Calu3 (cell line): ENCODE measurements at regions not wholly inside any gene's neighbourhood (a gene's known extent, or its start where the extent isn't known, plus 50 kb on each side); places are given as distances from the start of the nearest gene placed in this dataset.

Experiments used
- BruUV-seq: library from RNA; stranded (reverse); fragments of 400-500 nt; replicated peaks from 2 replicates; lab custom pipeline; 2021; lab: Mats Ljungman, UMichigan
- CTCF ChIA-PET: fragments of 300-600 bp; sonication (Branson Sonifier 250); formaldehyde crosslinking; loops from one replicate; lab custom pipeline; 2022; ENCODE audit warnings: antibody characterized with exemption; lab: Charles Lee
- DNase-seq: peaks from one replicate; pipeline ENCODE4 v3.0.0; 2022
- H3K27ac Mint-ChIP-seq: one replicate; pipeline ENCODE4 v1.8.0; 2022; ENCODE audit warnings: mixed read lengths; ENCODE audit not compliant: unreplicated experiment
- H3K27me3 Mint-ChIP-seq: one replicate; pipeline ENCODE4 v1.8.0; 2022; ENCODE audit warnings: mixed read lengths; ENCODE audit not compliant: unreplicated experiment
- H3K36me3 Mint-ChIP-seq: one replicate; pipeline ENCODE4 v1.8.0; 2022; ENCODE audit warnings: mild to moderate bottlenecking, moderate library complexity, mixed read lengths; ENCODE audit not compliant: insufficient read depth, unreplicated experiment
- H3K4me1 Mint-ChIP-seq: one replicate; pipeline ENCODE4 v1.8.0; 2022; ENCODE audit warnings: mild to moderate bottlenecking, low read depth, mixed read lengths; ENCODE audit not compliant: unreplicated experiment
- H3K4me3 Mint-ChIP-seq: one replicate; pipeline ENCODE4 v1.8.0; 2022; ENCODE audit warnings: mild to moderate bottlenecking, low read depth, moderate library complexity, mixed read lengths; ENCODE audit not compliant: unreplicated experiment
- H3K9me3 Mint-ChIP-seq: one replicate; pipeline ENCODE4 v1.8.0; 2022; ENCODE audit warnings: low read depth, mixed read lengths; ENCODE audit not compliant: unreplicated experiment
- CTCF ChIP-seq: fragments of 200-600 bp; IDR thresholded peaks from one replicate; pipeline ENCODE4 v1.8.0; 2022; ENCODE audit warnings: antibody characterized with exemption; ENCODE audit not compliant: unreplicated experiment
- intact Hi-C: fragments of 100-400 bp; cut with micrococcal nuclease; formaldehyde crosslinking; loops from one replicate; pipeline ENCODE4 v1.10.0; 2022; ENCODE audit not compliant: unreplicated experiment

GRCh38 chr3:88263417-88264100 is 113.8 kb downstream of the C3orf38 start:
- peaks cover 8% of the 10 kb centered on the region for H3K4me1 Mint-ChIP-seq
- H3K36me3 Mint-ChIP-seq: no peaks in the 10 kb centered on the region
- no TSS peak for BruUV-seq
- TF ChIP-seq CTCF: no peak
- intact Hi-C loops: no loop called here
- DNase-seq: peak; percentile 22
- no peaks in the 10 kb centered on the region for H3K27me3 Mint-ChIP-seq
- no peaks in the 10 kb centered on the region for H3K9me3 Mint-ChIP-seq
- H3K27ac Mint-ChIP-seq: no peak overlapping the region
- H3K4me3 Mint-ChIP-seq: no peak overlapping the region
- CTCF ChIA-PET: no interaction called here

GRCh38 chr3:88267441-88267840 is 117.7 kb downstream of the C3orf38 start:
- no TSS peak for BruUV-seq
- Mint-ChIP-seq H3K36me3 (no peaks in the 10 kb centered on the region), H3K27me3 (no peaks in the 10 kb centered on the region), H3K4me1 (peaks cover 8% of the 10 kb centered on the region), H3K27ac (no peak overlapping the region), H3K9me3 (no peaks in the 10 kb centered on the region), H3K4me3 (no peak overlapping the region)
- DNase-seq: no peak
- no peak for TF ChIP-seq CTCF
- CTCF ChIA-PET: no interaction called here
- intact Hi-C loops: no loop called here

DNA sequence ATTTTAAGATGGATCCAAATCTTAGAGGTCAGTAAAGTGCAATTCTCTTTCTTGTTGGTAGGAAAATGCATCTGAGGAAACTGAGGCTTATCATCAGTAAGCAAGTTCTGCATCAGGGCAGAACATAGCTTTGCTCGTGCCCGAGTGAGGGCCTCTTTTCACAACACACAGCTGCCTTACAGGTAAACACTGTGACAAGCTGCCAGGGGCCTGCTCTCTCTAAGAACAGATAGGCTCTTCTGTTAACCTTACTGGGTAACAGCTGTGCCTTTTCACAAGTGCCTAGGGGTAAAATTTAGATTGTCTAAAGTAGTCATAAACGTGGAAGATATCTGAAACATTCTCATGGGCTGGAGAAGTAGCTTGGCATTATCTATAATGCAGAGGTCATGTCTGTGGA is 118.1 kb downstream of the C3orf38 start:
- Mint-ChIP-seq H3K4me3 (no peak overlapping the region), H3K36me3 (no peaks in the 10 kb centered on the region), H3K9me3 (no peaks in the 10 kb centered on the region), H3K27ac (no peak overlapping the region), H3K4me1 (peaks cover 4% of the 10 kb centered on the region), H3K27me3 (no peaks in the 10 kb centered on the region)
- CTCF ChIA-PET: no interaction called here
- intact Hi-C loops: no loop called here
- no TSS peak for BruUV-seq
- DNase-seq: no peak
- TF ChIP-seq CTCF: no peak

DNA sequence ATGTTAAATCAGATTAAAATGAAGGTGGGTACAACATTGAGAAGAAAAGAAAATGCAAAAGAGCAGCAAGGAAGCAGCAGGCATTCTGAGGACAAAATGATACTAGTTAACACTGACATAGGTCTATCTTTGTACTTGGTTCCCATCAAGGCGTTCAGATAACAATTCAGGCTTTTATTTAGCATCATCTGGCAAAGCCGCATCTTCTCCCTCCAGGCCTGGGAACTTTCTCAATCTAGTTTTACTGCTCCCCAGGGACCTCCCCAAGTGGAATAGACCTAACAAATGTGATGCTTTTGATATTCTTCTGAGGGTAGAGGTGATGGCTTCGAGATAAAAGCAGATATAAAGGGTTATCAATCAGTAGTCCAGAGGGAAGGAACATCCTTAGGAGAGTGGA is 130.6 kb downstream of the C3orf38 start:
- peaks cover 19% of the 10 kb centered on the region for H3K4me1 Mint-ChIP-seq
- CTCF ChIA-PET: interaction anchor here (0.7 kb wide), 1 partner anchor 293 kb away, joined by 4 read pairs; no protein-coding TSS in a partner anchor
- no TSS peak for BruUV-seq
- TF ChIP-seq CTCF: no peak
- no peak overlapping the region for H3K4me3 Mint-ChIP-seq
- no peak overlapping the region for H3K27ac Mint-ChIP-seq
- peaks cover 2% of the 10 kb centered on the region for H3K9me3 Mint-ChIP-seq
- H3K36me3 Mint-ChIP-seq: no peaks in the 10 kb centered on the region
- intact Hi-C loops: no loop called here
- no peaks in the 10 kb centered on the region for H3K27me3 Mint-ChIP-seq
- no peak for DNase-seq
